DMS 273 (cell line): ENCODE measurements at regions not wholly inside any gene's neighbourhood (a gene's known extent, or its start where the extent isn't known, plus 50 kb on each side); places are given as distances from the start of the nearest gene placed in this dataset.
"Not testable (repeated sequence)": the region's sequence is repeated elsewhere in the genome, so short reads cannot be mapped to it uniquely, and the experiment has no call there.

Source experiments
- DNase-seq: peaks from one replicate; lab custom pipeline; 2025; ENCODE audit not compliant: unreplicated experiment; lab: John Stamatoyannopoulos, UW

GRCh38 chr16:88241404-88242311, 141.1 kb upstream of the ZNF469 start:
- DNase-seq = not testable (repeated sequence)

- peak; percentile 10 for DNase-seq
Measured at GRCh38 chr16:88242312-88243295, 140.2 kb upstream of the ZNF469 start.

- DNase-seq = not testable (repeated sequence)
Measured at GRCh38 chr16:88243921-88244320, 138.8 kb upstream of the ZNF469 start.

- DNase-seq = not testable (repeated sequence)
Measured at GRCh38 chr16:88245241-88246081, 137.3 kb upstream of the ZNF469 start.

GRCh38 chr16:88246955-88247582, 135.7 kb upstream of the ZNF469 start:
- DNase-seq = not testable (repeated sequence)

GRCh38 chr16:88247583-88247966, 135.2 kb upstream of the ZNF469 start:
- DNase-seq = not testable (repeated sequence)

GRCh38 chr16:88248761-88249160, 134.0 kb upstream of the ZNF469 start:
- not testable (repeated sequence) for DNase-seq

GRCh38 chr16:88250381-88250780, 132.4 kb upstream of the ZNF469 start:
- not testable (repeated sequence) for DNase-seq

GRCh38 chr16:88252057-88252794, 130.5 kb upstream of the ZNF469 start:
- DNase-seq = not testable (repeated sequence)

GRCh38 chr16:88258141-88258540, 124.6 kb upstream of the ZNF469 start:
- not testable (repeated sequence) for DNase-seq

GRCh38 chr16:88258764-88259525, 123.8 kb upstream of the ZNF469 start:
- not testable (repeated sequence) for DNase-seq

GRCh38 chr16:88259538-88259937, 123.2 kb upstream of the ZNF469 start:
- DNase-seq = not testable (repeated sequence)

- not testable (repeated sequence) for DNase-seq
Measured at GRCh38 chr16:88260146-88260545, 122.6 kb upstream of the ZNF469 start.

GRCh38 chr16:88260881-88261665, 121.7 kb upstream of the ZNF469 start:
- DNase-seq = not testable (repeated sequence)

- not testable (repeated sequence) for DNase-seq
Measured at GRCh38 chr16:88261814-88262605, 120.7 kb upstream of the ZNF469 start.

- DNase-seq = peak; percentile 41
Measured at GRCh38 chr16:88262858-88263563, 119.7 kb upstream of the ZNF469 start.
